GM23338 (cell line): ENCODE measurements at regions not wholly inside any gene's neighbourhood (a gene's known extent, or its start where the extent isn't known, plus 50 kb on each side); places are given as distances from the start of the nearest gene placed in this dataset.

ENCODE experiments used
- ATAC-seq: fragments of 200-7000 bp; cut with Tn5 transposase; 3 replicates; pipeline ENCODE4 v1.9.1; 2020
- DNase-seq: peaks from one replicate; pipeline ENCODE4 v3.0.0-alpha.2; 2015; ENCODE audit warnings: low spot score
- H2AFZ ChIP-seq: fragments of 200-600 bp; sonication (generic); 2 replicates; pipeline ENCODE4 v1.8.0; 2016; ENCODE audit warnings: antibody characterized with exemption, mild to moderate bottlenecking, moderate library complexity
- H3F3A ChIP-seq: fragments of 200-600 bp; sonication (generic); replicated peaks from 2 replicates; pipeline ENCODE4 v1.8.0; 2017; ENCODE audit warnings: antibody characterized with exemption, mixed run types, low read depth
- H3K27ac ChIP-seq: fragments of 200-600 bp; sonication (generic); 2 replicates; pipeline ENCODE4 v1.6.1; 2016; ENCODE audit warnings: low read depth
- H3K27me3 ChIP-seq: fragments of 200-600 bp; sonication (generic); 2 replicates; pipeline ENCODE4 v1.8.0; 2016; ENCODE audit warnings: mild to moderate bottlenecking, mixed run types, moderate library complexity; ENCODE audit not compliant: insufficient read depth
- H3K36me3 ChIP-seq: fragments of 200-600 bp; sonication (generic); 2 replicates; pipeline ENCODE4 v1.8.0; 2016; ENCODE audit warnings: mild to moderate bottlenecking; ENCODE audit not compliant: insufficient read depth
- H3K4me1 ChIP-seq: fragments of 200-600 bp; sonication (generic); 2 replicates; pipeline ENCODE4 v1.8.0; 2016; ENCODE audit warnings: mild to moderate bottlenecking, moderate library complexity; ENCODE audit not compliant: insufficient read depth
- H3K4me2 ChIP-seq: fragments of 200-600 bp; sonication (generic); 2 replicates; pipeline ENCODE4 v1.7.1; 2017; ENCODE audit warnings: mixed run types
- H3K4me3 ChIP-seq: fragments of 200-600 bp; sonication (generic); 2 replicates; pipeline ENCODE4 v1.6.1; 2016; ENCODE audit warnings: mixed run types
- H3K79me2 ChIP-seq: fragments of 200-600 bp; sonication (generic); replicated peaks from 2 replicates; pipeline ENCODE4 v1.8.0; 2017; ENCODE audit warnings: mild to moderate bottlenecking; ENCODE audit not compliant: insufficient read depth
- H3K9me2 ChIP-seq: fragments of 200-600 bp; sonication (generic); 2 replicates; pipeline ENCODE4 v1.8.0; 2017; ENCODE audit not compliant: insufficient read depth
- H4K20me1 ChIP-seq: fragments of 200-600 bp; sonication (generic); replicated peaks from 2 replicates; pipeline ENCODE4 v1.8.0; 2017; ENCODE audit warnings: mild to moderate bottlenecking; ENCODE audit not compliant: insufficient read depth
- H3K27ac Mint-ChIP-seq: 2 replicates; pipeline ENCODE4 v1.8.0; 2020; ENCODE audit warnings: inconsistent platforms, mild to moderate bottlenecking, moderate library complexity, mixed read lengths
- H3K27me3 Mint-ChIP-seq: 3 replicates; pipeline ENCODE4 v1.8.0; 2022; ENCODE audit warnings: low read depth, mild to moderate bottlenecking, moderate library complexity, mixed read lengths, inconsistent platforms; ENCODE audit not compliant: insufficient read depth, poor library complexity
- H3K36me3 Mint-ChIP-seq: 3 replicates; pipeline ENCODE4 v1.8.0; 2021; ENCODE audit warnings: low read depth, mild to moderate bottlenecking, inconsistent platforms, moderate library complexity, mixed read lengths
- H3K4me1 Mint-ChIP-seq: 3 replicates; pipeline ENCODE4 v1.8.0; 2020; ENCODE audit warnings: mild to moderate bottlenecking, inconsistent platforms, mixed read lengths
- H3K4me3 Mint-ChIP-seq: 3 replicates; pipeline ENCODE4 v1.8.0; 2021; ENCODE audit warnings: moderate library complexity, mild to moderate bottlenecking, inconsistent platforms, mixed read lengths
- H3K9me3 Mint-ChIP-seq: 3 replicates; pipeline ENCODE4 v1.8.0; 2020; ENCODE audit warnings: moderate library complexity, mild to moderate bottlenecking, inconsistent platforms, mixed read lengths
- CREB1 ChIP-seq: fragments of 250-450 bp; sonication (Bioruptor Pico); IDR thresholded peaks from 2 replicates; pipeline ENCODE4 v1.5.0; 2020; ENCODE audit warnings: low read depth, mild to moderate bottlenecking, moderate library complexity
- CTCF ChIP-seq, 2 experiments: fragments of 200-600 bp in 1 of 2; sonication (generic) in 1 of 2; conservative IDR thresholded peaks; 2 replicates each; pipeline versions ENCODE4 v1.5.1 to v1.6.1; 2016 to 2017; ENCODE audit warnings: antibody characterized with exemption in 2 of 2, low read depth in 2 of 2, mild to moderate bottlenecking in 2 of 2, moderate library complexity in 1 of 2
- EZH2 ChIP-seq: fragments of 200-600 bp; sonication (generic); IDR thresholded peaks from one replicate; pipeline ENCODE4 v1.8.0; 2017; ENCODE audit warnings: antibody characterized with exemption, mild to moderate bottlenecking, low read depth; ENCODE audit not compliant: unreplicated experiment
- EZH2phosphoT487 ChIP-seq: fragments of 200-600 bp; sonication (generic); IDR thresholded peaks from one replicate; pipeline ENCODE4 v1.8.1; 2018; ENCODE audit warnings: antibody characterized with exemption; ENCODE audit not compliant: unreplicated experiment
- JUNB ChIP-seq: IDR thresholded peaks from one replicate; pipeline ENCODE4 v1.6.1; 2016; ENCODE audit warnings: antibody characterized with exemption; ENCODE audit not compliant: unreplicated experiment
- NANOG ChIP-seq: IDR thresholded peaks from 2 replicates; pipeline ENCODE4 v1.6.1; 2016; ENCODE audit warnings: antibody characterized with exemption, borderline replicate concordance
- POLR2AphosphoS5 ChIP-seq: IDR thresholded peaks from 2 replicates; pipeline ENCODE4 v1.6.1; 2016; ENCODE audit warnings: antibody characterized with exemption, low read depth
- STAT1 ChIP-seq: IDR thresholded peaks from one replicate; pipeline ENCODE4 v1.6.1; 2016; ENCODE audit warnings: antibody characterized with exemption; ENCODE audit not compliant: unreplicated experiment
- ZNF331 ChIP-seq: fragments of 250-450 bp; sonication (Bioruptor Pico); IDR thresholded peaks from 2 replicates; pipeline ENCODE4 v1.5.0; 2020; ENCODE audit warnings: low read depth, mild to moderate bottlenecking, moderate library complexity
- ZNF462 ChIP-seq: fragments of 250-450 bp; sonication (Bioruptor Pico); IDR thresholded peaks from 2 replicates; pipeline ENCODE4 v1.5.0; 2020; ENCODE audit warnings: mild to moderate bottlenecking, moderate library complexity
- TF ChIP-seq, protein P1 (sequence below): IDR thresholded peaks from 2 replicates; pipeline ENCODE4 v1.6.1; 2016; ENCODE audit warnings: antibody characterized with exemption
- TF ChIP-seq, protein P2 (sequence below): IDR thresholded peaks from one replicate; pipeline ENCODE4 v1.6.1; 2018; ENCODE audit warnings: antibody characterized with exemption; ENCODE audit not compliant: unreplicated experiment

DNA sequence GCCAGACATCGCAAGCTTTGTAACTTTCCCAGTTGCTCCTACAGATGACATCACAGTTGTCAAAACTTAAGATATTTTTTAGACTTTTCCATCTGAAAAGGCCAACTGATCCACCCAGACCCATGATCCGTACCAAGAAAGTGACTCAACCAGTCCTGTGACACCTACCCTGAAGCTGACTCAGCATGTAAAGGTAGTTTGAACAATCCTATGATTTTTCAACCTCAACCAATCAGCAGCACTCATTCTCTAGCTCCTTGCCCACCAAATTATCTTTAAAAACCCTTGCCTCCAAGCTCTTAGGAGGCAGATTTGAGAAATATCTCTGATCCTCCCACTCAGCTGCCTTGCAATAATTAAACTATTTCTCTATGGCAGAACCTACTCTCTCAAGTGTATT is 1686.7 kb upstream of the LRRTM1 start (continued):
- TF ChIP-seq, protein P1, sequence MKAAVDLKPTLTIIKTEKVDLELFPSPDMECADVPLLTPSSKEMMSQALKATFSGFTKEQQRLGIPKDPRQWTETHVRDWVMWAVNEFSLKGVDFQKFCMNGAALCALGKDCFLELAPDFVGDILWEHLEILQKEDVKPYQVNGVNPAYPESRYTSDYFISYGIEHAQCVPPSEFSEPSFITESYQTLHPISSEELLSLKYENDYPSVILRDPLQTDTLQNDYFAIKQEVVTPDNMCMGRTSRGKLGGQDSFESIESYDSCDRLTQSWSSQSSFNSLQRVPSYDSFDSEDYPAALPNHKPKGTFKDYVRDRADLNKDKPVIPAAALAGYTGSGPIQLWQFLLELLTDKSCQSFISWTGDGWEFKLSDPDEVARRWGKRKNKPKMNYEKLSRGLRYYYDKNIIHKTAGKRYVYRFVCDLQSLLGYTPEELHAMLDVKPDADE = no peak
- no peak for TF ChIP-seq EZH2

- H3K4me3 Mint-ChIP-seq = no peak overlapping the region
- H3K9me3 Mint-ChIP-seq = peaks cover 16% of the 10 kb centered on the region
- no peaks in the 10 kb centered on the region for H3K4me1 Mint-ChIP-seq
- H3K36me3 ChIP-seq = no peaks in the 10 kb centered on the region
- H3K27me3 ChIP-seq = no peaks in the 10 kb centered on the region
- no peaks in the 10 kb centered on the region for H4K20me1 ChIP-seq
- no peak overlapping the region for H3K4me3 ChIP-seq
- no peak overlapping the region for H3K27ac ChIP-seq
- H3K4me2 ChIP-seq = no peak overlapping the region
- no peak for ATAC-seq
- no peaks in the 10 kb centered on the region for H3K4me1 ChIP-seq
- no peak overlapping the region for H2AFZ ChIP-seq
- H3F3A ChIP-seq = no peaks in the 10 kb centered on the region
- H3K9me2 ChIP-seq = no peaks in the 10 kb centered on the region
- no peak overlapping the region for H3K27ac Mint-ChIP-seq
- no peaks in the 10 kb centered on the region for H3K27me3 Mint-ChIP-seq
- no peak for DNase-seq
- H3K36me3 Mint-ChIP-seq = peaks cover 6% of the 10 kb centered on the region; the same call in 2 of the 3 replicates
- H3K79me2 ChIP-seq = no peaks in the 10 kb centered on the region
- TF ChIP-seq JUNB (no peak), ZNF331 (CRISPR knock-in tag) (no peak), CREB1 (CRISPR knock-in tag) (no peak), STAT1 (no peak), NANOG (no peak), CTCF (conservative IDR thresholded peaks at IDR 0.05; ENCODE audit: low read depth in 2 of 2) (no peak), POLR2AphosphoS5 (no peak), EZH2 (no peak), EZH2phosphoT487 (no peak), ZNF462 (CRISPR knock-in tag) (no peak)
- TF ChIP-seq, protein P2, sequence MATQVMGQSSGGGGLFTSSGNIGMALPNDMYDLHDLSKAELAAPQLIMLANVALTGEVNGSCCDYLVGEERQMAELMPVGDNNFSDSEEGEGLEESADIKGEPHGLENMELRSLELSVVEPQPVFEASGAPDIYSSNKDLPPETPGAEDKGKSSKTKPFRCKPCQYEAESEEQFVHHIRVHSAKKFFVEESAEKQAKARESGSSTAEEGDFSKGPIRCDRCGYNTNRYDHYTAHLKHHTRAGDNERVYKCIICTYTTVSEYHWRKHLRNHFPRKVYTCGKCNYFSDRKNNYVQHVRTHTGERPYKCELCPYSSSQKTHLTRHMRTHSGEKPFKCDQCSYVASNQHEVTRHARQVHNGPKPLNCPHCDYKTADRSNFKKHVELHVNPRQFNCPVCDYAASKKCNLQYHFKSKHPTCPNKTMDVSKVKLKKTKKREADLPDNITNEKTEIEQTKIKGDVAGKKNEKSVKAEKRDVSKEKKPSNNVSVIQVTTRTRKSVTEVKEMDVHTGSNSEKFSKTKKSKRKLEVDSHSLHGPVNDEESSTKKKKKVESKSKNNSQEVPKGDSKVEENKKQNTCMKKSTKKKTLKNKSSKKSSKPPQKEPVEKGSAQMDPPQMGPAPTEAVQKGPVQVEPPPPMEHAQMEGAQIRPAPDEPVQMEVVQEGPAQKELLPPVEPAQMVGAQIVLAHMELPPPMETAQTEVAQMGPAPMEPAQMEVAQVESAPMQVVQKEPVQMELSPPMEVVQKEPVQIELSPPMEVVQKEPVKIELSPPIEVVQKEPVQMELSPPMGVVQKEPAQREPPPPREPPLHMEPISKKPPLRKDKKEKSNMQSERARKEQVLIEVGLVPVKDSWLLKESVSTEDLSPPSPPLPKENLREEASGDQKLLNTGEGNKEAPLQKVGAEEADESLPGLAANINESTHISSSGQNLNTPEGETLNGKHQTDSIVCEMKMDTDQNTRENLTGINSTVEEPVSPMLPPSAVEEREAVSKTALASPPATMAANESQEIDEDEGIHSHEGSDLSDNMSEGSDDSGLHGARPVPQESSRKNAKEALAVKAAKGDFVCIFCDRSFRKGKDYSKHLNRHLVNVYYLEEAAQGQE = no peak
- TF ChIP-seq, protein P1 = no peak
Observed at GRCh38 chr2:81987370-81987769, 1682.8 kb upstream of the LRRTM1 start.
